Lower lobe of right lung (tissue), 2 donors: ENCODE measurements at regions not wholly inside any gene's neighbourhood (a gene's known extent, or its start where the extent isn't known, plus 50 kb on each side); places are given as distances from the start of the nearest gene placed in this dataset.
A peak's percentile ranks its signal among the peaks of the same experiment; 100 is the strongest.

ENCODE experiments used
- ATAC-seq, 2 donors: fragments of 200-7000 bp; cut with Tn5 transposase; one replicate each; pipeline ENCODE4 v1.9.1; 2020 to 2022; ENCODE audit warnings: mild to moderate bottlenecking in 2 of 2, moderate library complexity in 2 of 2
- DNase-seq: peaks from one replicate; pipeline ENCODE4 v3.0.0-alpha.2; 2020
- H3K27ac ChIP-seq: fragments of 200-600 bp; one replicate; pipeline ENCODE4 v1.8.0; 2022
- H3K27me3 ChIP-seq: fragments of 200-600 bp; one replicate; pipeline ENCODE4 v1.8.0; 2022; ENCODE audit warnings: low read depth
- H3K36me3 ChIP-seq: fragments of 200-600 bp; one replicate; pipeline ENCODE4 v1.8.0; 2022; ENCODE audit warnings: mild to moderate bottlenecking
- H3K4me1 ChIP-seq: fragments of 200-600 bp; one replicate; pipeline ENCODE4 v1.8.0; 2022
- H3K4me3 ChIP-seq: fragments of 200-600 bp; one replicate; pipeline ENCODE4 v1.8.0; 2022; ENCODE audit warnings: mild to moderate bottlenecking
- H3K9me3 ChIP-seq: fragments of 200-600 bp; one replicate; pipeline ENCODE4 v1.8.0; 2022
- CTCF ChIP-seq: fragments of 200-600 bp; IDR thresholded peaks from one replicate; pipeline ENCODE4 v1.8.0; 2022; ENCODE audit warnings: antibody characterized with exemption, mild to moderate bottlenecking
- intact Hi-C: fragments of 100-400 bp; cut with DNase I; formaldehyde crosslinking; loops from one replicate; pipeline ENCODE4 v1.11.0; 2022
- donor health status: DM: no; HTN: yes; CAD: no; lungs with severe emphysema.

DNA sequence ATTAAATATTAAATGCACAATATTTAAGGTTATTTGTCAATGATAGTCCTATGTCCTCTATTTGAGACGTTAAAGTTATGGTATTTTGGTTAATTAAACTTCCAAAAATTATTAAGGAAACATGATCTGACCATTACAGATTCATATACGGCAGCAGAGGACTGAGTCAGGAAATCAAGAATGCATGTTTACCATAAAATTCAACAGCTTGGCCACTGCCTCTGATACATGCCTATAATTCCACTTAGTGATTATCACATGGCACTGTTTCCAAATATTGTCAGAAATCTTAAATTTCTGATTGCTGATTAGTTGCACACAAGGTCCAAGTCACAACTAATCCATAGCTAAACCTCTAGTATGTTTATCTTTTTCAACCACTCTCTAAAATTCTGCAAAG lies 232.2 kb upstream of the UGT8 start:
- H3K4me1 ChIP-seq = no peaks in the 10 kb centered on the region

DNA sequence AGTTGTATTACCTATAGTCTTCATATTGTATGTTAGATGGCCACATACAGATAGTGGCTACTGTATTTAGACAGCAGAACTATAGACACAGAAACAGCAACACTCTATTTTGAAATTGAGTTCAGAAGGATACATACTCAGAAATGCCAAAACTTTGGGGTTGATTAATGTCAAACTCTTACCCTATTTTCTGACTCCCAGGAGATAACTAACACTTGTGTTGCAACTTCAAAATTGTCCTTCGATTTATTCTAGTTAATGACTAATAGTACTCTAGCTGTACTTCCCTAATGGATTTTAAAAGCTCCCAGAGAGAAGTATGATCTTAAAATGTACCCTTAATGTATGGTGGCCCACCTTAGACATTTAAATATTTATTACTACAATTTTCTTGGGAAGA lies 229.9 kb upstream of the UGT8 start:
- H3K9me3 ChIP-seq = no peaks in the 10 kb centered on the region
- H3K4me1 ChIP-seq = no peaks in the 10 kb centered on the region
- no peaks in the 10 kb centered on the region for H3K36me3 ChIP-seq
- no peak overlapping the region for H3K4me3 ChIP-seq
- no peak for DNase-seq
- intact Hi-C loops = no loop called here
- H3K27me3 ChIP-seq = no peaks in the 10 kb centered on the region
- TF ChIP-seq CTCF = no peak
- H3K27ac ChIP-seq = no peak overlapping the region
- no peak for ATAC-seq

More for the DNA sequence above, 232.2 kb upstream of the UGT8 start:
- intact Hi-C loops = no loop called here
- Histone ChIP-seq H3K9me3 (no peaks in the 10 kb centered on the region), H3K27ac (no peak overlapping the region), H3K27me3 (no peaks in the 10 kb centered on the region), H3K36me3 (no peaks in the 10 kb centered on the region), H3K4me3 (no peak overlapping the region)
- TF ChIP-seq CTCF = no peak
- ATAC-seq (no peak), DNase-seq (no peak)

DNA sequence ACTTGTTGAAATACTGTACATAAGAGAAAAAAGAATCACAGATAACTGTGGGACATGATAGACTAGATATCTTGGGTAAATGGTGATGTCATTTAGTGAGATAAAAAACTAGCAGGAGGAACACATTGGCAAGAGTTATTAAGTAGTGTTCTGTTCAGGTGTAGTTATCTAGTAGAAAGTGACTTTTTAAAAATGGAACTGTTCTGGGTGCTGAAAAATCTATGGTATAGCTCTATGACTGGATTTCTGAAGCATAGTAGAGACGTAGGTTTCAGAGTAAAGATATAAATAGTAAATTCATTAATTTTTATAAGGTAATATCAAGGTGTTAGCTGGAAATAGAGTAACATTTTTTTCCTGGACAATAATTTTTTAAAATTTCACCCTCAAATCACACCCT lies 225.1 kb upstream of the UGT8 start:
- Histone ChIP-seq H3K4me1 (no peaks in the 10 kb centered on the region), H3K4me3 (no peak overlapping the region), H3K36me3 (no peaks in the 10 kb centered on the region), H3K27me3 (no peaks in the 10 kb centered on the region), H3K27ac (no peak overlapping the region), H3K9me3 (no peaks in the 10 kb centered on the region)
- no peak for DNase-seq
- TF ChIP-seq CTCF = no peak
- no peak for ATAC-seq
- intact Hi-C loops = no loop called here

DNA sequence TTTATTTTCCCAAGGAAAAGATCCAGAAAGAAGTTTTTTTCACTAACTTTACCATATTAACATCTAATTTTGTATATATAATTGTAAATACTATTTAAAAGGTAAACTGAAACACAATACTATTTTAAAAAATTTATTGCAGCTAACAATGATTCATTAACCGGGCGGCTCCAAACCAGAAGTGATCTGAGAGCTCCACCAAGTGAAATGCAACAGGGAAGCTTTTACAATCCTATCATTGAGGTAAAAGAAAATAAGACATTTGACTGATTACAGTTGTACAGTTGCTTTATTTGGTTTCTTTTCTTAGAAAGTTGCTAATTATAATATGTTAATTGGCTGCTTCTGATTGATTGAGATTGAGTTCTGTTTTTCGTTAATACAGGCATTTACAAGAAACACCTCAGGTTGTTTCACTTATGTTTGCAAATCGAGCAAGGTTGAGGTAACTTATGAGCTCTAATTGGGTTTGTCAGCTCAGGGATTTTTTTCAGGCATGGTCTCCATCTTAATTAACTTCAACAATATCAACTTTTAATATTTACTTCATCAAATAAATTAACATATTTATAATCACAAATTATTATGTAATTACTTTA lies 220.2 kb upstream of the UGT8 start:
- ATAC-seq = no peak
- Histone ChIP-seq H3K4me3 (no peak overlapping the region), H3K27ac (no peak overlapping the region), H3K36me3 (no peaks in the 10 kb centered on the region), H3K4me1 (no peaks in the 10 kb centered on the region), H3K9me3 (no peaks in the 10 kb centered on the region), H3K27me3 (no peaks in the 10 kb centered on the region)
- intact Hi-C loops = no loop called here
- TF ChIP-seq CTCF = peak; percentile 20
- DNase-seq = no peak

GRCh38 chr4:114383067-114383466 lies 215.5 kb upstream of the UGT8 start:
- Histone ChIP-seq H3K4me1 (no peaks in the 10 kb centered on the region), H3K9me3 (no peaks in the 10 kb centered on the region), H3K4me3 (no peak overlapping the region), H3K27me3 (no peaks in the 10 kb centered on the region), H3K36me3 (no peaks in the 10 kb centered on the region), H3K27ac (no peak overlapping the region)
- DNase-seq (no peak), ATAC-seq (no peak)
- intact Hi-C loops = no loop called here
- no peak for TF ChIP-seq CTCF

GRCh38 chr4:114383721-114384120 lies 214.9 kb upstream of the UGT8 start:
- no peak for DNase-seq
- intact Hi-C loops = no loop called here

More at GRCh38 chr4:114383721-114384120, 214.9 kb upstream of the UGT8 start:
- no peak for ATAC-seq
- H3K9me3 ChIP-seq = no peaks in the 10 kb centered on the region
- H3K27ac ChIP-seq = no peak overlapping the region
- H3K27me3 ChIP-seq = no peaks in the 10 kb centered on the region
- no peaks in the 10 kb centered on the region for H3K4me1 ChIP-seq
- no peak overlapping the region for H3K4me3 ChIP-seq
- no peaks in the 10 kb centered on the region for H3K36me3 ChIP-seq
- TF ChIP-seq CTCF = no peak
